Activated naive CD8-positive, alpha-beta T cell (primary cell): ENCODE measurements at regions not wholly inside any gene's neighbourhood (a gene's known extent, or its start where the extent isn't known, plus 50 kb on each side); places are given as distances from the start of the nearest gene placed in this dataset.

Source experiments
- H3K27ac Mint-ChIP-seq: one replicate; pipeline ENCODE4 v1.8.0; 2021; ENCODE audit warnings: mixed read lengths
- H3K27me3 Mint-ChIP-seq: one replicate; pipeline ENCODE4 v1.8.0; 2021; ENCODE audit warnings: mixed read lengths
- H3K36me3 Mint-ChIP-seq: one replicate; pipeline ENCODE4 v1.8.0; 2021; ENCODE audit warnings: mixed read lengths
- H3K4me1 Mint-ChIP-seq: one replicate; pipeline ENCODE4 v1.8.0; 2021; ENCODE audit warnings: low read depth, mixed read lengths
- H3K4me3 Mint-ChIP-seq: one replicate; pipeline ENCODE4 v1.8.0; 2021; ENCODE audit warnings: mild to moderate bottlenecking, mixed read lengths
- H3K9me3 Mint-ChIP-seq: one replicate; pipeline ENCODE4 v1.8.0; 2021; ENCODE audit warnings: low read depth, mixed read lengths

DNA sequence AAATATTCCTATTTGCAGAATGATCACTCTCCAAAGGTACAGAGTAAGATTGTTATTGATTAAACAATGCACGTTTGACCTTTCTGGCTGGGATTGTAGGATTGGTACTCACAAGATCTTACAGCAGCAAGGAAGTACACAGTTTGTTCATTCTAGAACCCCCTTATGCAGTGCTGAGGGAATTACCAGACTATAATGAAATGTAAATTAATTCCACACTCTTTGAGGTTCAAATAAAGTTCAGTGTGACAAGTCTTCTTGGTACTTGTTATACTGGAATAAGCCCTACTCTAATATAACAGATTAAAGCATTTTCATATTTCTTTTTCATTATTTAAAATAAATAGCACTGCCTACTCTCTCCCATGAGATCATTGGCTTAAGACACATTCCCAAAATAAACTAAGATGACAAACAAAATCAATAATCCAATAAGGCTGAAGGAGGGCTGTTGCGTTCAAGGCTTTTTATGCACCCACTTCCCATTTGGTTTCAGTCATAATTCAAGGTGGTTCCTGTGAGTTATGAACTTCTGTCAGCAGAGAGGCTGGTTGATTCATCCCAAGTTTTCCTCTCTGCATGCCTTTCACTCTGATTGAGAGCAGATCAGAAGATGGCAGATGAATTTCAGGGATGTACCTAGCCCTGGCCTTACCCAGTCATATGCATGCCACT lies 881.5 kb downstream of the C6orf118 start:
- H3K9me3 Mint-ChIP-seq: peaks cover 6% of the 10 kb centered on the region
- no peak overlapping the region for H3K27ac Mint-ChIP-seq
- no peaks in the 10 kb centered on the region for H3K27me3 Mint-ChIP-seq
- no peaks in the 10 kb centered on the region for H3K4me1 Mint-ChIP-seq
- no peaks in the 10 kb centered on the region for H3K36me3 Mint-ChIP-seq
- no peak overlapping the region for H3K4me3 Mint-ChIP-seq

DNA sequence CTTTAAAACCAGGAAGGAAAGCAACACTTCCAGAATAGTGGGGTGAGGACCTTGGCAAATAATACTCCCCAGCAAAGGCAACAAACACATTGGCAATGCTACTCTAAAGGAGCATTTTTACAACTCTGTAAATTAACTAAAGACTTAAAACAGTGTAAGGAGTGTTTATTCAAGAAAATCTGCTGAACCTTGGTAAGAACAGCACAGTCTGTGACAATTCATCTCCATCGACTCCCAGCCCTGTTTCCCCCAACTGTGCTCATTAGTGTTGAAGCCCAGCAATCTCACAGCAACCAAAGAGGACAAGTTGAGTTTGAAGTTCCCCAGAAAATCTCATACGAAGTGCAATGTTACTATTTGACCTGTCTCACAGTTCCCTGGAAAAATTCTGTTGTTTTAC lies 884.9 kb downstream of the C6orf118 start:
- H3K36me3 Mint-ChIP-seq: no peaks in the 10 kb centered on the region
- H3K4me3 Mint-ChIP-seq: no peak overlapping the region
- no peaks in the 10 kb centered on the region for H3K4me1 Mint-ChIP-seq

DNA sequence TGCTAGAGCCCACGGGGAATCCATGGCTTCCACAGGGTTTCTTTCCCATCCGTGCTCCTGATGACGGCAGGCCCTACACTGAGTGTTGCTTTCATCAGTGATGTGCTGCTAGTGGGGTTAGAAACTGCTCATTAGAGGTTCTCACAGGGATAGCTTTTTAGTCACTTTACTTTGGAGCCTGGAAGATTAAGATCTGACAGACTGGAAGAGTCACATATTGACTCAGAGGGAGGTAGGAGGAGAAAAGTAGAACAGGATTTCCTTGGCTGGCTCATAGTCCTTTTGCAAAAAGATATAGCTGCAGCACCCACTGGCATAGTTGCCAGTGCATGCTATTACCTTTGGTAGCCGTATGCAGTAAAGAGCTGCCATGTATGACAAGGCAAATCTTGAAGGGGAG lies 890.3 kb downstream of the C6orf118 start:
- Mint-ChIP-seq H3K27ac (no peak overlapping the region), H3K9me3 (peaks cover 11% of the 10 kb centered on the region), H3K4me3 (no peak overlapping the region), H3K27me3 (no peaks in the 10 kb centered on the region), H3K36me3 (no peaks in the 10 kb centered on the region), H3K4me1 (no peaks in the 10 kb centered on the region)

More for the DNA sequence above, 884.9 kb downstream of the C6orf118 start:
- peaks cover 11% of the 10 kb centered on the region for H3K9me3 Mint-ChIP-seq
- H3K27me3 Mint-ChIP-seq: no peaks in the 10 kb centered on the region
- no peak overlapping the region for H3K27ac Mint-ChIP-seq

DNA sequence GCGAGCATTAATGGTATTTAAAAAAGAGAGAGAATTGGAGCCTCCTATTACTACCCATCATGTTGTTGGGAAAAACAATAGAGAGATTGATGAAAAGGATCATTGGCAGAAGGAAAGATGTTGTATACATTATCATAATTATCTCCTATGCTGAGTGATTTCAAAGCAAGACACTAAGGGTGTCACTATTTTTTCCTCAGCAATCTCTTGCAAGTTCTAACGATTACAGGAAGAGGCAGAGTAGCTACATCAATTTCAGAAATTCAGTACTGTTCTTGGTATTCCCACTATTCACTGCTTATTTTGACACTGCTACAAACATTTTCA lies 891.2 kb downstream of the C6orf118 start:
- H3K36me3 Mint-ChIP-seq: no peaks in the 10 kb centered on the region
- H3K27me3 Mint-ChIP-seq: no peaks in the 10 kb centered on the region
- H3K27ac Mint-ChIP-seq: no peak overlapping the region
- no peaks in the 10 kb centered on the region for H3K4me1 Mint-ChIP-seq
- no peak overlapping the region for H3K4me3 Mint-ChIP-seq
- peaks cover 5% of the 10 kb centered on the region for H3K9me3 Mint-ChIP-seq

DNA sequence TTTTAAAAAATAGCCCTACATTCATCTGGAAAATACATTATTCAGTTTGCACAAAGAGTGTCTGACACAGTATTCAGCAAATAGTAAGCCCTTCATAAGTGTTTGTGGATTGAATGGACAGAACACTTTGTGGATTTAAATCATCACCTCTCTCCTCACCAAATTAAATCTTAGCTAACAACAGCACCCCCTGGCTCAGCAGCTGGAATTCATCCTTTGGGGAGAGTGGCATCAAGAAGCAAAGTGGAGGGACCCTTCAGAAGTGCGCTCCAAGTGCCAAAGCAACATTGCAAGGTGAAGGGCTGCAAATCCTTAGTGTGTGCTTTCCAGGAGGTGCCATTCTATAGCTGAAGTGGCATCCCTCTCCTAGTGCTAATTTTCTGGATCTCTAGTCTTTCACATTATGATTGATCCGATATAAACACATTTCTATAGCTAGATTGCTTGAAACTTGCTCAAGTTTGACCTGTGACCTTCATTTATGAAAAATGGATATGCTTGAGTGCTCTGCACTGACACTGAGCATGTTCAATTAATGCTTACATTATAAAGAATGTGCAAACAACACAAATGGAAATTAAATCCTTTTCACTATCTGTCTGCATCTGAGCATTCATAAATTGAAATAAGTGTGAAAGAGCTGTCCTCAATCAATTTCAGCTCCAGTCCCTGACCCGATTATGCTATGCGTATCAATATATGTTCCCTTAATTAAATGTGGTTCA lies 891.7 kb downstream of the C6orf118 start:
- H3K27me3 Mint-ChIP-seq: no peaks in the 10 kb centered on the region
- no peaks in the 10 kb centered on the region for H3K36me3 Mint-ChIP-seq
- no peak overlapping the region for H3K4me3 Mint-ChIP-seq
- peaks cover 5% of the 10 kb centered on the region for H3K9me3 Mint-ChIP-seq
- H3K27ac Mint-ChIP-seq: no peak overlapping the region
- H3K4me1 Mint-ChIP-seq: no peaks in the 10 kb centered on the region

DNA sequence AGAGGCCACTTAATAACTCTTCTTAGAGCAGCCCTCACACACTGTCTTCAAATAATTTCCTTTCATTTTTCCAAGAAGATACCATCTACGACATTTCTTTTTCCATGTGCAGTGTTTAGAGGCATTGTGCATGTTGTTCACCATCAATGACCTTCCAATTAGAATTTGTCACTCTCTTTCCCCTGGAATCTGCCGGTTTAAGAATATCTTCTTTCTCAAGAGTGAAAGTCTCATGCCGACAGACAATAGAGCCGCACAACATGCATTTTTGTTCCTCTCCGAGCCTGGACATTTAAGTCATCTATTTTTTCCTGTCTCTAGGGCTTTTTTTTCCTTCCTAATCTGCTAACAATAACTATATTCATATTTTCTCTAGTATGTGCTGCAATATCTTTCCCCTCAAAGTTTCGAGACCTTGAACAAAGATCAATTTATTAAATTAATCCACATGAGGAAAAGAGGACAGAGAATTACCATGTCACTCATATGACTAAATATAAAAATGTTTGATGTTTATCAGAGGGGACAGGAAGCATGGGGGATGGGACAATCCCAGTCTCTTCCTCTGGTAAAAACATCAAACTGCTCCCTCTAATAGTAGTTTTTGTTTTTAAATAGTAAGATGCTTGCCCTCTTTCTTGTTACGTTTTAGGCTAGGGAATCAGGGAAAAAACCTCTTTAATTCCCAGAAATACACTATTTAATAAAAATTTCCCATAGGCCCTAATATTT lies 893.4 kb downstream of the C6orf118 start:
- no peaks in the 10 kb centered on the region for H3K36me3 Mint-ChIP-seq
- H3K4me3 Mint-ChIP-seq: no peak overlapping the region

DNA sequence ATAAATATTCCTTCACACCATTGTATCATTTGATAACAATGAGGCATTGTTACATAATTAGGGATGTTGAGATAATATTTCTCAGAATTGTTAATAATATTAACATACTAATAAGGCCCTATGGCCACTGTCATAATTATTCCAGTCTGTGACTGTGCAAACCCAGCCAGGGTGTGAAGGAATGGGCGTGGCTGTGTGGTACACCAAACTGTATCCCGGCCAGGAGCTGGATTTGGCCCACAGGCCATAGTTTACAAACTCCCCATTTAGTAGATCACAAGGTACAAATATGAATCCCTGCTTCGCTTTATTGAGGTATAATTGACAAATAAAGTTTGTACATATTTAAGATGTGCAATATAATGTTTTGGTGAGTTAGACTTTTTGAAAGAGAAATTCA lies 894.7 kb downstream of the C6orf118 start:
- Mint-ChIP-seq H3K36me3 (no peaks in the 10 kb centered on the region), H3K27ac (no peak overlapping the region), H3K27me3 (no peaks in the 10 kb centered on the region), H3K4me1 (no peaks in the 10 kb centered on the region), H3K9me3 (no peaks in the 10 kb centered on the region), H3K4me3 (no peak overlapping the region)

More for the DNA sequence above, 893.4 kb downstream of the C6orf118 start:
- Mint-ChIP-seq H3K4me1 (no peaks in the 10 kb centered on the region), H3K9me3 (no peaks in the 10 kb centered on the region), H3K27me3 (no peaks in the 10 kb centered on the region), H3K27ac (no peak overlapping the region)

DNA sequence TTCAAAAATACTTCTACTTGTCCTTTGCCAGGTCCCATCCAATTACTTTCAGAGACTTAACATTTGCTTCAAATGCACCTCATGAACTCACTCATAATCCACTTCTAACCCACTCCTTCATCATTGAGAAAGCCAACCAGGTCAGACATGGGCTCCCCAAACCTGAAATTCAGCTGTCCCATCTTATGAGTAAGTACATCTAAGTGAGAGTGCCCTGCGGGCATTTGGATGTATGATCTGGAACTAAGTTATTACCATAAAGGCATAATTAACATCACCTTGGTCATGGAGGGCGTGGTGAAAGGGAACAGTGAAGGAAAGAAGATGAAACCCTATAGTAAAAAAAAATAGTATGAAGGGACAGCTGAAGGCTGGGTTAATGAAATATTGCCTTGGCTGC lies 896.8 kb downstream of the C6orf118 start:
- no peak overlapping the region for H3K27ac Mint-ChIP-seq
- no peaks in the 10 kb centered on the region for H3K4me1 Mint-ChIP-seq
- H3K9me3 Mint-ChIP-seq: no peaks in the 10 kb centered on the region
- no peaks in the 10 kb centered on the region for H3K36me3 Mint-ChIP-seq
- H3K27me3 Mint-ChIP-seq: no peaks in the 10 kb centered on the region
- no peak overlapping the region for H3K4me3 Mint-ChIP-seq

DNA sequence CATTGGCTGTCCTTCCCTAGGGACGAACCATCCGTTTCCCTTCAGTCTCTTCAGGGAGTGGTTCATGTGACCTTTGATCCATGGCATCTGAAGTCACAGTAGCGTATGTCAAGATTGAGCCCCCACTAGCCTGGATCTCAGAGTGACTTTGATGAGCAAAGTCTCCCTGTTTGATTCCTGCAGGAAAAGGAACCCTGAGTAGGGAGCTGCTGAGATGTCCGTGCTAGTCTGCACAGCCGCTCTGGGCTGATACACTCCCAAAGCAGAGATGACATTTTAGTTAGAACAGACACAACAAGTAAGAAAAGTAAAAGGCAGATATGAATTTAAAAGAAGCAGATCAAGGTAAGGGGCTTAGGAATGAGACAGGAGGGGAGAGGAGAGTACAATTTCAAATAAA lies 899.4 kb downstream of the C6orf118 start:
- Mint-ChIP-seq H3K9me3 (no peaks in the 10 kb centered on the region), H3K27me3 (no peaks in the 10 kb centered on the region), H3K4me3 (no peak overlapping the region), H3K27ac (no peak overlapping the region), H3K36me3 (no peaks in the 10 kb centered on the region), H3K4me1 (no peaks in the 10 kb centered on the region)

DNA sequence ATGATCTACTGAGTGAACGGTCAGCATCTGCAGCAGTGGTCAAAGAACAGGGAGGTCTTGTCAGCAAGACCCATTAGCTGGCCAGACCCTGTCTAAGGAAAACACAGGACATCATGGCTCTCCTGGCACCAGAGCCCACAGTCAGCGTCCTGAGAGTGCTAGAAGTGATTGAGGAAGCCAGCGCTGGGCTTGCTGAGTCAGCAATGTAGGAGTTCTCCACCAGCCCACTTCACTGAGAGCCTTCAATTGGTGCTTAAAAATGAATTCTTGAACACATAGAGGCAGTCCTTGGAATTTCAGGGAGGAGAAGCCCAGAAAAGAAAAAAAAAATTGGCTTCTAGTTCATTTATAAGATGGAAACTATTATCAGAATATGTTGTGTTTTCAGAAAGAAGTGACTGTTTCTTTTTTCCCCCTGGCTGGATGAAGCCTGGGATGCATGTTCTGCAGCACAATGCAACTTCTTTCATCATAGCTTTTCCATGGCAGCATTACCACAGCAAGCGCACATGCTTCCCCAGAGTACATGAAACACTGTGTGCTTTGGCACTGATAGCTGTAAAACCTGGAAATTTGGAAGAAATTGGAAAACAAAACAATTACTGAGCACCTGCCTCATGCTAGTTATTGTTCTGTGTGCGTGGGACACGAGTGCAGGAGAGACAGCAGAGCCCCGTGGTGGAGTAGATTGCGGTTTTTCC lies 899.9 kb downstream of the C6orf118 start:
- Mint-ChIP-seq H3K27ac (no peak overlapping the region), H3K9me3 (no peaks in the 10 kb centered on the region), H3K4me3 (no peak overlapping the region), H3K4me1 (no peaks in the 10 kb centered on the region), H3K36me3 (no peaks in the 10 kb centered on the region), H3K27me3 (no peaks in the 10 kb centered on the region)

DNA sequence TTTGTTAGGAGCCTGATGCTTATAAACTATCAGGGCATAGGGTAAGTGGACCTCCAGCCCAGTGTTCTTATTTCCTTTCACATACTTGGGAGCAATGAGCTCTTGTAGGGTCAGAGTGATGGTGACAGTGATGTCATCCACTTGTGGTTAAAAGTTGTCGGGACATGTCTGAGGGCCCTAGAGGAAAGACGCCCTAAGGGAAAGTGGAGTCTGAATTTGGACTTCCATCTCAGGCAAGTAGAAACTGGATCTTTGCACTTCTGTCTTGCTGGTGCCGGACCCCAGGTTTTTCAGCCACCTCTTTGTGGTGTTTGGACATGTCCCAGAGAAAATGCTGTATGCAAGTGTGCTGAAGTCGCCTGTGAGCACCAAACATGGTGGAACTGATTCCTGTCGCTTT lies 900.5 kb downstream of the C6orf118 start:
- Mint-ChIP-seq H3K27me3 (no peaks in the 10 kb centered on the region), H3K4me1 (no peaks in the 10 kb centered on the region), H3K36me3 (no peaks in the 10 kb centered on the region), H3K27ac (no peak overlapping the region), H3K4me3 (no peak overlapping the region), H3K9me3 (no peaks in the 10 kb centered on the region)

DNA sequence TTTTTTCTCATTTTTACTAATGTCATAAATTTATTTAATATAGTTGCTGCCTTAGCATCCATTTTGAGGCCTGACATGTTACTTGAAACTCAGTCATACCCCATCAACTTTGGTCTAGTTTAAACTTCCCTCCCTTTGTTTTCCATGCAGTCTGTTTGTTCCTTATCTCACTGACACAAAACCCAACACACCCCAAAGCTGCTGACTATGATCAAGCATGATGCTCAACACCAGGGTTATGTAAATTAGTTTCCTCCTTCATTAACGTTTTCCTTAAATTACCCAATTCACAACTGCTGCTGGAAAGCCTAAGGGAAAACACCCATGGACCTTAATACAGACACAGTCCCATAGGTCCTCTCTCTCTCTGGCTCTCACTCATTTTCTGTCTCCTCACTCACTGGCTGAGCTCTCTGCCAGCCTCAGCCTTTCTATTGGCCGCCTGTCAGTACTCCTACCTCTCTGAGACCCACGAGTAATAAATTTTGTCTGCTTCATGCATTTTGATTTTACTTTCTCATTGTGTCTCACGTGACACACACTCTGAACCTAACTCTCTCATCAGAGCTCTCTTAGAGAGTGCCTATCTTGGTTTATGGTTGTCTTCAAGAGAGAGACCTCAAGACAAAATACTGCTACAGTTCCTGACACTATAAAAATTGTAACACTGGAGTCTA lies 904.5 kb downstream of the C6orf118 start:
- Mint-ChIP-seq H3K27me3 (no peaks in the 10 kb centered on the region), H3K4me3 (no peak overlapping the region), H3K27ac (no peak overlapping the region), H3K4me1 (no peaks in the 10 kb centered on the region), H3K36me3 (no peaks in the 10 kb centered on the region), H3K9me3 (no peaks in the 10 kb centered on the region)

DNA sequence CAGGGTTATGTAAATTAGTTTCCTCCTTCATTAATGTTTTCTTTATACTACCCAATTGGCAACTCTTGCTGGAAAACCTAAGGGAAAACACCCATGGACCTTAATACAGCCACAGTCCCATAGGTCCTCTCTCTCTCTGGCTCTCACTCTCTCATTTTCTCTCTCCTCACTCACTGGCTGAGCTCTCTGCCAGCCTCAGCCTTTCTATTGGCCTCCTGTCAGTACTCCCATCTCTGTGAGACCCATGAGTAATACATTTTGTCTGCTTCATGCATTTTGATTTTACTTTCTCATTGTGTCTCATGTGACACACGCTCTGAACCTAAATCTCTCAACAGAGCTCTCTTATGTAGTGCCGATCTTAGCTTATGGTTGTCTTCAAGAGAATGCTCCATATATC lies 907.5 kb downstream of the C6orf118 start:
- H3K4me3 Mint-ChIP-seq: no peak overlapping the region
- no peak overlapping the region for H3K27ac Mint-ChIP-seq
- H3K9me3 Mint-ChIP-seq: no peaks in the 10 kb centered on the region
- peaks cover 4% of the 10 kb centered on the region for H3K4me1 Mint-ChIP-seq
- H3K27me3 Mint-ChIP-seq: no peaks in the 10 kb centered on the region
- no peaks in the 10 kb centered on the region for H3K36me3 Mint-ChIP-seq

DNA sequence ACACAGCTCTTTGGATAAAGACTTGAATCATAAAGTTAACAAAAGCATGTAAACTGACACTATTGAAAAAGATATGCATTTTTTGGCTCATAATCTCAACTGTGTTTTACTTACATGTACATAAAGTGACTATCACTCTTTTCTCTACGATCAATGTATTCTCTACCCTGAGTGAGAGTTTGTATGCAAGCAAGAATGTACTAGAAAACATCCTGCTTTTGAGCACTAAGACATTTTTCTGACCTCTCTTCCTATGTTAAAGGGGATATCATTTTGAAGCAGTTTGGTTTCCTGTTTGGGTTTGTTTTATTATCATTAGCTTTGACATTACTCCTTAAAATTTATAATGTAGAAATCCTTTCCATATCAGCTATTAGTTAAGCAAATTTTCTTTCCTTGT lies 910.8 kb downstream of the C6orf118 start:
- Mint-ChIP-seq H3K9me3 (no peaks in the 10 kb centered on the region), H3K4me1 (peaks cover 4% of the 10 kb centered on the region), H3K4me3 (no peak overlapping the region), H3K36me3 (no peaks in the 10 kb centered on the region), H3K27me3 (no peaks in the 10 kb centered on the region), H3K27ac (no peak overlapping the region)
